ENCODE measurements at regions not wholly inside any gene's neighbourhood (a gene's known extent, or its start where the extent isn't known, plus 50 kb on each side); places are given as distances from the start of the nearest gene placed in this dataset.

DNA sequence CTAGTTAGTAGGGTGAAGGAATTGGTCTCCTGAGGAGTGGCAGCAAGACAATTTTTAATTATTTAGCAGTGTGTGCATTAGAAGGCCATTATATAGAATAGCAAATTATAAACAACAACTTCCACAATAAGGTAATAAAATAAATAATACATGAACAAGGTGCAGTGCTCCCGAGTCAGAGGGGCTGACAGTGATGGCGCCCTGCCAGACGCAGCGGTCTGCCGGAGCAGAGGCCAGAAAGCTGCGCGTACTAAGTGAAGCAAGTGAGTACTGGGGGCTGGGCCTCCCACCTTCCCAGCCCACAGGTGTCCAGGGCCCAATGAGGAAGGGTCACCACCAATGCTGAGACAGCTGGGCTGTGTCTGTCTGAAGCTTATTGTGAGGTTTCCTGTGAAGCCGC, 72.0 kb upstream of the VRK1 start:
- POLR2A ChIA-PET, result no interaction called here
- no TSS peak for BruUV-seq (replicated peaks)
- ATAC-seq, result no peak

More for the DNA sequence above, 72.0 kb upstream of the VRK1 start:
- intact Hi-C loops (cut with micrococcal nuclease), result no loop called here
- Histone ChIP-seq H3K4me1 (ENCODE audit: control insufficient read depth in 1 of 2, insufficient read depth in 2 of 2, low read length in 2 of 2) (no peaks in the 10 kb centered on the region), H3K9ac (ENCODE audit: low read length) (no peak overlapping the region), H3K4me2 (ENCODE audit: low read length) (no peak overlapping the region), H3K4me3 (replicated peaks in 1 of 2; ENCODE audit: low read depth in 1 of 2, low read length in 2 of 2) (no peak overlapping the region), H2AFZ (ENCODE audit: low read depth, low read length, poor library complexity, severe bottlenecking) (no peak overlapping the region), H3K9me2 (ENCODE audit: insufficient read depth) (no peaks in the 10 kb centered on the region), H3K27me3 (ENCODE audit: insufficient read depth, low read length) (peaks cover 5% of the 10 kb centered on the region; the same call in 1 of the 2 replicates), H3K9me3 (ENCODE audit: control insufficient read depth in 1 of 2, insufficient read depth in 1 of 2, low read depth in 1 of 2, low read length in 2 of 2) (no peaks in the 10 kb centered on the region), H3K79me2 (ENCODE audit: insufficient read depth, low read length) (no peaks in the 10 kb centered on the region), H3K36me3 (ENCODE audit: control insufficient read depth in 1 of 2, insufficient read depth in 2 of 2, low read length in 2 of 2) (no peaks in the 10 kb centered on the region), H4K20me1 (ENCODE audit: insufficient read depth) (no peaks in the 10 kb centered on the region), H3K27ac (ENCODE audit: low read depth, low read length) (no peak overlapping the region)
- CTCF ChIA-PET, result no interaction called here
- no peak for DNase-seq (ENCODE audit: low read depth, low spot score)
- TF ChIP-seq, protein P1, sequence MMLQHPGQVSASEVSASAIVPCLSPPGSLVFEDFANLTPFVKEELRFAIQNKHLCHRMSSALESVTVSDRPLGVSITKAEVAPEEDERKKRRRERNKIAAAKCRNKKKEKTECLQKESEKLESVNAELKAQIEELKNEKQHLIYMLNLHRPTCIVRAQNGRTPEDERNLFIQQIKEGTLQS (IDR thresholded peaks at IDR 0.05), result no peak
- TF ChIP-seq, protein P2, sequence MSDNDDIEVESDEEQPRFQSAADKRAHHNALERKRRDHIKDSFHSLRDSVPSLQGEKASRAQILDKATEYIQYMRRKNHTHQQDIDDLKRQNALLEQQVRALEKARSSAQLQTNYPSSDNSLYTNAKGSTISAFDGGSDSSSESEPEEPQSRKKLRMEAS (IDR thresholded peaks at IDR 0.05), result no peak
- TF ChIP-seq EZH2 (IDR thresholded peaks at IDR 0.05) (no peak), RAD21 (IDR thresholded peaks at IDR 0.05; ENCODE audit: low read depth) (no peak), FOSL1 (IDR thresholded peaks at IDR 0.05; ENCODE audit: low read depth) (no peak), TCF7L2 (IDR thresholded peaks at IDR 0.05; ENCODE audit: borderline replicate concordance, extremely low read depth, insufficient read depth, insufficient read length) (no peak), JUND (IDR thresholded peaks at IDR 0.05) (no peak), EGR1 (IDR thresholded peaks at IDR 0.05; ENCODE audit: low read depth) (no peak), CEBPB (IDR thresholded peaks at IDR 0.05; ENCODE audit: low read depth) (no peak), YY1 (IDR thresholded peaks at IDR 0.05; ENCODE audit: extremely low read depth, insufficient replicate concordance, low read depth, low read length) (no peak), EZH2phosphoT487 (IDR thresholded peaks at IDR 0.05; ENCODE audit: borderline replicate concordance) (no peak), POLR2AphosphoS5 (IDR thresholded peaks at IDR 0.05; ENCODE audit: low read depth, low read length) (no peak), ZNF274 (IDR thresholded peaks at IDR 0.05; ENCODE audit: low read depth, low read length) (no peak)
- TF ChIP-seq, protein P3, sequence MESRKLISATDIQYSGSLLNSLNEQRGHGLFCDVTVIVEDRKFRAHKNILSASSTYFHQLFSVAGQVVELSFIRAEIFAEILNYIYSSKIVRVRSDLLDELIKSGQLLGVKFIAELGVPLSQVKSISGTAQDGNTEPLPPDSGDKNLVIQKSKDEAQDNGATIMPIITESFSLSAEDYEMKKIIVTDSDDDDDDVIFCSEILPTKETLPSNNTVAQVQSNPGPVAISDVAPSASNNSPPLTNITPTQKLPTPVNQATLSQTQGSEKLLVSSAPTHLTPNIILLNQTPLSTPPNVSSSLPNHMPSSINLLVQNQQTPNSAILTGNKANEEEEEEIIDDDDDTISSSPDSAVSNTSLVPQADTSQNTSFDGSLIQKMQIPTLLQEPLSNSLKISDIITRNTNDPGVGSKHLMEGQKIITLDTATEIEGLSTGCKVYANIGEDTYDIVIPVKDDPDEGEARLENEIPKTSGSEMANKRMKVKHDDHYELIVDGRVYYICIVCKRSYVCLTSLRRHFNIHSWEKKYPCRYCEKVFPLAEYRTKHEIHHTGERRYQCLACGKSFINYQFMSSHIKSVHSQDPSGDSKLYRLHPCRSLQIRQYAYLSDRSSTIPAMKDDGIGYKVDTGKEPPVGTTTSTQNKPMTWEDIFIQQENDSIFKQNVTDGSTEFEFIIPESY (IDR thresholded peaks at IDR 0.05; ENCODE audit: extremely low read depth, insufficient replicate concordance, low read length), result no peak
- TF ChIP-seq, protein P4, sequence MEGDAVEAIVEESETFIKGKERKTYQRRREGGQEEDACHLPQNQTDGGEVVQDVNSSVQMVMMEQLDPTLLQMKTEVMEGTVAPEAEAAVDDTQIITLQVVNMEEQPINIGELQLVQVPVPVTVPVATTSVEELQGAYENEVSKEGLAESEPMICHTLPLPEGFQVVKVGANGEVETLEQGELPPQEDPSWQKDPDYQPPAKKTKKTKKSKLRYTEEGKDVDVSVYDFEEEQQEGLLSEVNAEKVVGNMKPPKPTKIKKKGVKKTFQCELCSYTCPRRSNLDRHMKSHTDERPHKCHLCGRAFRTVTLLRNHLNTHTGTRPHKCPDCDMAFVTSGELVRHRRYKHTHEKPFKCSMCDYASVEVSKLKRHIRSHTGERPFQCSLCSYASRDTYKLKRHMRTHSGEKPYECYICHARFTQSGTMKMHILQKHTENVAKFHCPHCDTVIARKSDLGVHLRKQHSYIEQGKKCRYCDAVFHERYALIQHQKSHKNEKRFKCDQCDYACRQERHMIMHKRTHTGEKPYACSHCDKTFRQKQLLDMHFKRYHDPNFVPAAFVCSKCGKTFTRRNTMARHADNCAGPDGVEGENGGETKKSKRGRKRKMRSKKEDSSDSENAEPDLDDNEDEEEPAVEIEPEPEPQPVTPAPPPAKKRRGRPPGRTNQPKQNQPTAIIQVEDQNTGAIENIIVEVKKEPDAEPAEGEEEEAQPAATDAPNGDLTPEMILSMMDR (IDR thresholded peaks at IDR 0.05 in 2 of 3, conservative IDR thresholded peaks at IDR 0.05 in 1 of 3; ENCODE audit: borderline replicate concordance in 1 of 3, insufficient read depth in 1 of 3, low read depth in 2 of 3, low read length in 2 of 3), result no peak
- TF ChIP-seq, protein P5, sequence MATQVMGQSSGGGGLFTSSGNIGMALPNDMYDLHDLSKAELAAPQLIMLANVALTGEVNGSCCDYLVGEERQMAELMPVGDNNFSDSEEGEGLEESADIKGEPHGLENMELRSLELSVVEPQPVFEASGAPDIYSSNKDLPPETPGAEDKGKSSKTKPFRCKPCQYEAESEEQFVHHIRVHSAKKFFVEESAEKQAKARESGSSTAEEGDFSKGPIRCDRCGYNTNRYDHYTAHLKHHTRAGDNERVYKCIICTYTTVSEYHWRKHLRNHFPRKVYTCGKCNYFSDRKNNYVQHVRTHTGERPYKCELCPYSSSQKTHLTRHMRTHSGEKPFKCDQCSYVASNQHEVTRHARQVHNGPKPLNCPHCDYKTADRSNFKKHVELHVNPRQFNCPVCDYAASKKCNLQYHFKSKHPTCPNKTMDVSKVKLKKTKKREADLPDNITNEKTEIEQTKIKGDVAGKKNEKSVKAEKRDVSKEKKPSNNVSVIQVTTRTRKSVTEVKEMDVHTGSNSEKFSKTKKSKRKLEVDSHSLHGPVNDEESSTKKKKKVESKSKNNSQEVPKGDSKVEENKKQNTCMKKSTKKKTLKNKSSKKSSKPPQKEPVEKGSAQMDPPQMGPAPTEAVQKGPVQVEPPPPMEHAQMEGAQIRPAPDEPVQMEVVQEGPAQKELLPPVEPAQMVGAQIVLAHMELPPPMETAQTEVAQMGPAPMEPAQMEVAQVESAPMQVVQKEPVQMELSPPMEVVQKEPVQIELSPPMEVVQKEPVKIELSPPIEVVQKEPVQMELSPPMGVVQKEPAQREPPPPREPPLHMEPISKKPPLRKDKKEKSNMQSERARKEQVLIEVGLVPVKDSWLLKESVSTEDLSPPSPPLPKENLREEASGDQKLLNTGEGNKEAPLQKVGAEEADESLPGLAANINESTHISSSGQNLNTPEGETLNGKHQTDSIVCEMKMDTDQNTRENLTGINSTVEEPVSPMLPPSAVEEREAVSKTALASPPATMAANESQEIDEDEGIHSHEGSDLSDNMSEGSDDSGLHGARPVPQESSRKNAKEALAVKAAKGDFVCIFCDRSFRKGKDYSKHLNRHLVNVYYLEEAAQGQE (IDR thresholded peaks at IDR 0.05; ENCODE audit: low read depth), result no peak
- RAD21 ChIA-PET (ENCODE audit: low non-redundant PET in 1 of 2, low total read pairs in 2 of 2, uncharacterized antibody in 2 of 2, unreplicated experiment in 2 of 2), result no interaction called here
